Activated T-cell treated with anti-CD3 and anti-CD28 coated beads, Interleukin-2, amount 50 U/mL, for 1 hour (primary cell): ENCODE measurements at regions not wholly inside any gene's neighbourhood (a gene's known extent, or its start where the extent isn't known, plus 50 kb on each side); places are given as distances from the start of the nearest gene placed in this dataset.

Experiments used
- DNase-seq: peaks from one replicate; pipeline ENCODE4 v3.0.0-alpha.2; 2020

GRCh38 chr16:13742928-13743327, 177.0 kb upstream of the ERCC4 start:
- DNase-seq: no peak

GRCh38 chr16:13743571-13743970, 176.4 kb upstream of the ERCC4 start:
- no peak for DNase-seq

DNA sequence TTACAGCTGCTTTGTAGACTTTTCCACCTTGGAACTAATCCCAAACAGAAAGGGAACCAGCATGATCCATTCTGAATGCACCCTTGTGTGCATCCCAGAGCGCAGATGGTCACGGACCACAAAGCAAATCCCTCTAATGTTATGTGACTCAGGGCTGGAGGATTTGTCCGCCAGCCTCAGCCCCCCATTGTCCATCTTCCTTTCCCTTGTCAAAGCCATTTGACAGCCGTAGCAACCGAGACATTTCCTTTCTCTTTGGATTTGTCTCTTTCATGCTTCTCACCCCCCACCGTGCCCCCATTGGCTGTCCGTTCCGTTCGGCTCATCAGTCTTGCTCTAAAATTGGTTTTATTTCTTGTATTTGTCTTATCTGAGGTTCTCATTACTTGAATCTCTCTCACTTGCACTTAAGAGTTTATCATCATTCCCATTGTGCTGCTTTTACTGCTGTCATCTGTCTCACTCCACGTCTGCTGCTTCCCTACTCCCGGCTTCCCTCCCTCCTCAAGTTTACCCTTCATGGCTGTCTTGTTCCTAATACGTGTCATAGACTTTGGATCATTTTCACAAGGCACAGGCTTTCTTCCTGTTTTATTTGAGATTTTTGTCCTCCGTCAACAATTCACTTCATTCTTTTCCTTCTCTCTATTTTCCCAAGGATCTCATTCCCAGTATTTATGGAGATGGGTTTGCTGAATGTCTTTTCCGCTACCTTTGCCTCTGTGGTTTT, 163.4 kb upstream of the ERCC4 start:
- no peak for DNase-seq

GRCh38 chr16:13766334-13766733, 153.6 kb upstream of the ERCC4 start:
- DNase-seq: no peak

GRCh38 chr16:13767215-13767614, 152.7 kb upstream of the ERCC4 start:
- no peak for DNase-seq

DNA sequence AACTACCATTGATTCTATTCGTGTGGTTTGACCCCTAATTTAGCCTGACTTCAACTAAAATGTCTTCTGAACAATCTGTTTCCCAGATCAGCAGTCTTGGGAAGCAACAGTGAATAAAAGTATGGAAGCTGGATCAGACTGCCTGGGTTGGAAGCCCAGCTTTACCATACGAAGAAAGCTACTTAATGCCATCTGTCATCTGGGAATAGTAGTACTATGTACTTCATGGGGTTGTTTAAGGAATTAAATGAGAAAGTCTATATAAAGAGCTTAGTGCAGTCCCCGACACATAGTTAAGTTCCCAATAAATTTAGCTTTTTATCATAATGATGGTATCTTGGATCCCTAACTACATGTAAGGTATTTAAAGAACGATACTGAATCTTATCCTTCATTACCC, 151.5 kb upstream of the ERCC4 start:
- no peak for DNase-seq

DNA sequence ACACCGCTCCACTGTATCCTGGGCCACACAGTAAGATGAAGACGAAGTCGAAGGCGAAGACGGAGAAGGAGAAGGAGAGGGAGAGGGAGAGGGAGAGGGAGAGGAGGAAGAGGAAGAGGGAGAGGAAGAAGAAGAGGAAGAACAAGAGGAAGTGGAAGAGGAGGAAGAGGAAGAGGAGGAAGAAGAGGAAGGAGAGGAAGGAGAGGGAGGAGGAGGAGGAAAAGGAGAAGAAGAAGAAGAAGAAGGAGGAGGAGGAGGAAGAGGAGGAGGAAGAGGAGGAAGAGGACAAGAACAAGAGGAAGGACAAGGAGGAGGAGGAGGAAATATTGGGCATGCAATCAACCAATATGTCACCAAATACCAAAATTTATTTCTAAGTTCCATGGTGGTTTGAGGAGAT, 149.5 kb upstream of the ERCC4 start:
- DNase-seq: no peak

GRCh38 chr16:13772782-13773181, 147.2 kb upstream of the ERCC4 start:
- no peak for DNase-seq

- DNase-seq: no peak
These were observed 140.3 kb upstream of the ERCC4 start for GRCh38 chr16:13779676-13780075.

GRCh38 chr16:13780406-13781168, 139.4 kb upstream of the ERCC4 start:
- no peak for DNase-seq

DNA sequence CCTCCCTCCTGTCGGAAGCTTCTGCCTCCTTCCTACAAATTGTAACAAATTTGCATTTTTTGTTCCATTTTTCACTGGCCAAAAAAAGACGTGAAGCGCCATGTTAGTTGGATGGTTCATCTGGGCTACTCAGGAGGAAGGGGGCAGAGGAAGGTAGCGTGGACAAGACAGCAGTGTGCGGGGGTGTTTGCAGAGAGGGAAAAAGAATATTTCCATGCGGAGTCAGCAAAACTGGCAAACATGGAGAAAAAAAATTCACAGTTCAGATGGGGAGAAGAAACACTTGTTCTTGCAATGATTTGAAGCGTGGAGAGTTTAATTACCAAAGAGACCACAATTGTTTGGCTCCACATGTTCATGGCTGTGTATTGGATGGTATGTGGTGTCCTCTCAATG, 138.8 kb upstream of the ERCC4 start:
- no peak for DNase-seq

DNA sequence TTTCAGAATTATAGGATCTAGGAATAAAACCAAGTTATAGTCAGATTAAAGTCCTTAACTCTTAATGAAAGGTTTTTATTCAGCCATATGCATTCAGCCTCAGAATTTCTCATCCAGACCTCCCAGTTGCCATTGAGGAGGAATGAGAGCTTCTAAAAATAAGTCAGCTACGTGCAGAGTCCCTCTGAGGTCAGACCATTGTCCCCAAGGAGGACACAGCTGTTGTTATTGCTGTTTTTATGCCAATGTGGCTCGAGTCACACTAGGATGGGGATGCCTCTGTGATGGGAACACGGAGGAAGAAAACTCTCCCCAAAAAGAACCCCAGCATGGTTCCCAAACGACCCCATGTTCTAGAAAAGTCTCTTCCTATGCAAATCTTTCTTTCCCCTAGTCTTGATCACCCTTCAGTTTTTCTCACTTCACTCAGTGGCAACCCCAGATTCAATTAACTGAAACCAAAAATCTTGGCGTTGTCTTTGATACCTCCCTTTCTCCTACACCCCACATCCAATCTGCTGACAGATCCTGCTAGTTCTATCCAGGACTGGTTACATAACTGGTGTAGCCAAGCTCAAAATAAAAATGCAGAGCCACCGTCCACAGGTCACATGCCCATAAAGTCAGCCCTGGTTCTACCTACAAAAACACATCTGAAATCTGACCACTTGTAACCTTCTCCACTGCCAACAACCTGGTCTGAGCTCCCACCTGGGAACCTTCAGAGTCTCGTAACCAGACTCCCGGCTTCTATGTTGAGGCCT, 138.2 kb upstream of the ERCC4 start:
- no peak for DNase-seq

DNA sequence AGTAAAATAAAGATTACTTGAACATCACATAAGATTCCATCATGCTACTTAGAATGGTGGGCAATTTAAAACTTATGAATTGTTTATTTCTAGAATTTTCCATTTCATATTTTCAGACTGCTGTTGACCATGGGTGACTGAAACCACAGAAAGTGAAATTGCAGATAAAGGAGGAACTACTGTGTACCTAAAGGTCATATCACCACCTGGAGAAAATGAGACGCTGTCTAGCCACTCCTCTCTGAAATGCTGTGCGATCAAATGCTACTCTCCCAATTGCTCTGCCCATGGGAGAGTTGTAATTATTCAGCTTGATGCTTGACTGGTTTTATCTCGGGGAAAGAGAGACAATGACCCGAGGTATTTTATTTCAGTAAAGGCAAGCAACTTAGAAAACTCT, 128.9 kb upstream of the ERCC4 start:
- no peak for DNase-seq

DNA sequence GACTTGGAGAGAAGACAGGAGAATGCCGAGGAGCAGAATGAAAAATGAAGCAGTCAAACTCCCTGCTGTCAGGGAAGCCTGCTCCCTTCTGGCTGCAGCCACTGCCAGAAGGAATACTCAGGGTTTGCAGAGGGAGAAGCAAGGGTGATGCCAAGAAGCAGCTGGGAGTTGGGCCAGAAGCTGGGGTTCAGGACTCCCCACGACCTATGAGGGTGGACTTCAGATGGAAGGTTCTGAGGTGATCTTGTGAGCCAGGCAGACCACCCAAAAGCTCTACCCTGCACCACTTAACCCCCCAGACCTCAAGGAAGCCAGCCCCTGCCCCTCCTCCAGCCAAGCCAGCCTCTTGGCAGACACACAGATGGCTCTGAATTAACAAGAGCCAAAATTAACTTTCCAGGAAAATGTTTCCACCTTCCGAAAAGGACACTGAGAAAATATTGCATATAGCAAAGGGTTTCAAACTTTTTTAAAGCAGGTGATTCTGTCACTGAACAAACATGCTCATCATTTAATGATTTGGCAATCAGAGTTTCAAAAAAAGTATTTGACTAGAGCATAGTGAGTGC, 126.0 kb upstream of the ERCC4 start:
- no peak for DNase-seq

DNA sequence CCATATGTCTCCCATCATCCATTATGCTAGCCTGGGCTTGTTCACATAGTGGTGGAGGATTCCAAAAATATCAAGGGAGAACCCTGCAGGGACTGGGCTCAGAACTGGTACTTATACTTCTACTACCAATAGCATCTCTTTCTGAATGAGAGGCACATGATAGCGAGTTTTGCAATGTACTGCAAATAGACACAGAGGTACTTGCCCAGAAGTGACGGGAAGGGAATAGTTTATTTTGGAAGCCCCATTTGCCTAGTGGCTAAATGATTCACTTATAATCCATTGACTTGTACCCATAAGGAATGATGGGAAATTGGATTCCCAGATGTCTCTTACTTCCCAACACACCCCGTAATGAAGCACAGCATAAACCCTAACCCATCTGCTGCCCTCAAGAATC, 124.8 kb upstream of the ERCC4 start:
- no peak for DNase-seq

DNA sequence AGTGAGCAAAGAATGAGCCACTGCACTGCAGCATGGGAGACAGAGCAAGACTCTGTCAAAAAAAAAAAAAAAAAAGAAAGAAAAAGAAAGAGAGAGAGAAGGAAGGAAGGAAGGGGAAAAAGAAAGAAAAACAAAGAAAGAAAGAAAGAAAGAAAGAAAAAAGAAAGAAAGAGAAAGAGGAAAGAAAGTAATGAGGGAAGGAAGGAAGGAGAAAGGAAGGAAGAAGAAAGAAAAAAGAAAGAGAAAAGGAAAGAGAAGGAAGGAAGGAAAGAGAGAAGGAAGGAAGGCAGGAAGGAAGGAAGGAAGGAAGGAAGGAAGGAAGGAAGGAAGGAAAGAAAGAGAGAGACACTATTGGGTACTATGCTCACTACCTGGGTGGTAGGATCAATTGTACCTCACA, 122.2 kb upstream of the ERCC4 start:
- no peak for DNase-seq

DNA sequence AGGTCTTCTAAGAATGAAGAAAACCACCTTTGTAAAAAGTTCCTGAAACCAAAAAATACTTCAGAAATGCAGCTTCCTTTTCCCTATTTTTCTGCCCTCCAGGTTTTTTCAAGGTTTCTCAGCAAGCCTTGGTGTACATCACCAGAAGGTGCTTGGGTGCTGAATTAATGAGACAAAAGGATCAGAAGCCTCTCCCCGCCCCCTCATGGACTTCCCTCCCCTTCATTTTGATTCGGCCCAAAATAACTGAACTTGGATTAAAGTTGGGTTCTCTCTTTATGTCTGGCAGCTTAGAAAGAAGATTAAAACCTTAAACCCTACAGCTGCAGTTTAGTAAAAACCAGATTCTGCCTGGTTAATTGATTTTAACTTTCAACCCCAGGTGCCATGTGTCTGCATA, 121.7 kb upstream of the ERCC4 start:
- no peak for DNase-seq

DNA sequence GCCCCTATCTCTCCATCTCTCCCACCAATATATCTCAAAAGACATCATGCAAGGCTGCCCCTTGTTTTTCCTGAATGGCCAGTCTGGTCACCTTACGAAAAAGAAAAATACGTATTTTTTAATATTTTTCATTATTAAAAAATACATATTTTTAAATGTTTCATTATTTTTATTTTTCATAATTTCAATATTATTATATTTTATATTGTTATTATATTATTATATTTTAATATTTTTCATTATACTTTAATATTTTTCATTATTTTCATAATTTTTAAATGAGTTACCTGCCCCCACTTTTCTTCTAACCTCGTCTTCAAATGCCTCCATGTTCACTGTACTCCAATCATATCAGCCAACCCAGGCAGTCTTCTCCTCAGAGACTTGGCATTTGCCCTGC, 116.0 kb upstream of the ERCC4 start:
- DNase-seq: no peak

DNA sequence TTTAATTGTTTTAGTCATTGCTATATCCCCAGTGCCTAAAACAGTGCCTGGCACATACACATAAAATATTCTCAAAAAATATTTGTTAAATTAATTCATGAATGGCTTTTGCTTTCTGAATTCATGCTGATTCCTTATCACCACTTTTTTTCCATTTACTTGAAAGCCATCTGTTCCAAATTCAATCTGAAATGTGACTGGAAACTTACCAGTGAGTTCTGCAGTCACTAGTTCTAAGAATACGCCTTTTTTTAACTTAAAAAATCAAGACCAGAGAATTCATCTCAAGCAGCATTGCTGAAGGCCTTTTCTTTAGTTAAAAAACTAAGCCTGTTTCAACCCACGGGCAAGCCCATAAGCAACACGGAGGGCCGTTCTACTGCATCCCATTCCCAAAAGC, 114.0 kb upstream of the ERCC4 start:
- DNase-seq: no peak

DNA sequence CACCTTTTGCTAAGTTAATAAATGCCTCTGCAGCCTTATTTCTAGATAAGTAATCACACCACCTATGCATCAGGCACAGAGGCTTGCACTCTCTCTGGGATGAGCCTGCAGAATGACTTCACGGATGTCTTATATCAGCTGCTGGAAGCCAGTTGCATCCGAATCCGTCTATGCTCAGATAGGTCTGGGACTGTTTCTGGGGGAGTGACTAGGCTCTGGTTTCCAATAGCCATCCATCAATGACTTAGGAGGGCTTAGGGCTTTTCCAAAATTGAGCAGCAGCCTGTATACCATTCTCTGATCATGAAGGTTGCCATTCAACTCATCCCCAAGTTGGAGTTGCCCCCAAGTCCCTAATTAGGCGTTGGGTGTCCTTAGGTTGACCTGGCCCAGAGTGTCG, 113.3 kb upstream of the ERCC4 start:
- DNase-seq: no peak

DNA sequence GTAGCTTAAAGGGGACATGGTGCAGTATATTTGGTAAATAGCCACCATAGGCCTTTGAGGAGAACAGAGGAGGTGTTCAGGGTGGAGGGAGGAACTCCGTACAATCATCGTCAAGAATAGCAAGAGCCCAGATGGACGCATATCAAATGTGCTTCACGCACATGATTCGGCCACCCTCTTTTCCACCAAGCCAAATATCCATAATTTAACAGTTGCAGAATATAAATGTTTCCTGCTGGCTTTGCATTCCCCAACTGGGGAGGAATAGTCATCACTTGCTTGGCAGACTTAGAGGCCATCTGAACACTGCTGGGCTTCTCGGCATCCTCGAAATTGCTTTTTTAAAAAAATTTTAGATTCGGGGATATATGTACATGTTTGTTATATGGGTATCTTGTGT, 111.9 kb upstream of the ERCC4 start:
- DNase-seq: no peak

- DNase-seq: no peak
These were observed 110.2 kb upstream of the ERCC4 start for GRCh38 chr16:13809765-13810164.

DNA sequence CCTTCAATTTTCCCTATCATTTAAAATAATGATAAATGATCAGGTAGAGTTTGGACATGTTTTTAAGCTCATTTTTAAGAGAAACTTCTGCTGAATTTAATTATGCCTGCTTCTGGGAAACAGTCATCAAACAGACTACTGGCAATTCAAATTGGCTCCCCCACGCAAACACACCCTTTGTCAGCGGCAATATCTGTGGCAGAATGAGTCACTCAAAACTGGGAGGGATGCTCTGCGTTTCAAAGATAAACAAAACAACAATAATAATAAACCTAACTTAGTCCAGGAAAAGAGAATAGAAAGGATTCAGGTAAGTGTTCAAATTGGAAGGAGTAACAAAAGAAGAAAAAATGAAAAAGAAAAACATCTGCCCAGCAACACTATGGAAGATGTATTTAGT, 108.1 kb upstream of the ERCC4 start:
- DNase-seq: no peak

DNA sequence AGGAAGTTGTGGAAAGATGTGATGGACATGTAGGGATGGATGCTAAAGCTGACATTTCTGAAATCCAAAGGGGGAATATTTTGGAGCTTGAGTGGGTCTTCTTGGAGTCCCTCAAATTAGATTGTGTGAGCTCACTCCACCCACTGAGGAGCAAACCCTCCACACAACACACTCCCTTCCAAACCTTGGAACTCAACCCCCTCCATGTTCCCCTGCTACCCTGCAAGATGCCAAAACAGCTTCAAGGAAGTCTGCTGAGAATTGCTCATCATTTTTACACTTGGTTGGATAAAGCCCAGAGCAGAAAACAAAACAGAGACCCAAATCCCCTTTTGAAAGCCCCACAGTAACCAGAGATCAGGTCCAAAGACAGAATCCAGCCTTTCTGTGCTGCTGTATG, 103.3 kb upstream of the ERCC4 start:
- no peak for DNase-seq
